ENCODE measurements at regions not wholly inside any gene's neighbourhood (a gene's known extent, or its start where the extent isn't known, plus 50 kb on each side); places are given as distances from the start of the nearest gene placed in this dataset.
A peak's percentile ranks its signal among the peaks of the same experiment; 100 is the strongest.

DNA sequence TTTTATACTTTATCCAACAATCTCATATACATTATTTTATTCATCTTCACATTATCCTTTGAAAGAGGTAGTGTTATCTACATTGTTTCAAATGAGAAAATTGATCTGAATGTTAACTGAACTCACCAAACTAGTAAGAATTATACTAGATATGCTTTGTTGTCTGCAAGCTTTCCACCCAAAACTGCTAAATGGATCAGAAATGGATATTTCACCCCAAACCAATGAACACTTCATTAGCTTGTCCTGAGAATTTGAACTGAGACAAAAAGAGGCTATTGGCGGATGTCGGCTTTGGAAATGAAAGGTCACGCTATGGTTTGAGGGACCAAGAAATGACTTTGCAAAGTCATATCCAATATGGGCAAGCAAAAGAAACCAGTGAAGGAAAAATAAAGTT lies 201.9 kb upstream of the TRPM3 start:
- no peaks in the 10 kb centered on the region for H3K36me3 ChIP-seq (ENCODE audit: insufficient read depth)
- no peaks in the 10 kb centered on the region for H3K4me1 ChIP-seq (ENCODE audit: low read depth, poor library complexity, severe bottlenecking)
- H3K79me2 ChIP-seq (ENCODE audit: insufficient read depth, low read depth): no peaks in the 10 kb centered on the region
- H3K27me3 ChIP-seq (ENCODE audit: insufficient read depth, low read depth): no peaks in the 10 kb centered on the region
- no peaks in the 10 kb centered on the region for H4K20me1 ChIP-seq (ENCODE audit: insufficient read depth)
- TF ChIP-seq, protein P1, sequence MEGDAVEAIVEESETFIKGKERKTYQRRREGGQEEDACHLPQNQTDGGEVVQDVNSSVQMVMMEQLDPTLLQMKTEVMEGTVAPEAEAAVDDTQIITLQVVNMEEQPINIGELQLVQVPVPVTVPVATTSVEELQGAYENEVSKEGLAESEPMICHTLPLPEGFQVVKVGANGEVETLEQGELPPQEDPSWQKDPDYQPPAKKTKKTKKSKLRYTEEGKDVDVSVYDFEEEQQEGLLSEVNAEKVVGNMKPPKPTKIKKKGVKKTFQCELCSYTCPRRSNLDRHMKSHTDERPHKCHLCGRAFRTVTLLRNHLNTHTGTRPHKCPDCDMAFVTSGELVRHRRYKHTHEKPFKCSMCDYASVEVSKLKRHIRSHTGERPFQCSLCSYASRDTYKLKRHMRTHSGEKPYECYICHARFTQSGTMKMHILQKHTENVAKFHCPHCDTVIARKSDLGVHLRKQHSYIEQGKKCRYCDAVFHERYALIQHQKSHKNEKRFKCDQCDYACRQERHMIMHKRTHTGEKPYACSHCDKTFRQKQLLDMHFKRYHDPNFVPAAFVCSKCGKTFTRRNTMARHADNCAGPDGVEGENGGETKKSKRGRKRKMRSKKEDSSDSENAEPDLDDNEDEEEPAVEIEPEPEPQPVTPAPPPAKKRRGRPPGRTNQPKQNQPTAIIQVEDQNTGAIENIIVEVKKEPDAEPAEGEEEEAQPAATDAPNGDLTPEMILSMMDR (conservative IDR thresholded peaks at IDR 0.05; ENCODE audit: low read depth, low read length): no peak
- H3K4me3 ChIP-seq (IDR thresholded peaks at IDR 0.05; ENCODE audit: insufficient read depth, low read depth, low read length): no peak overlapping the region
- no peak overlapping the region for H3K27ac ChIP-seq
- H3K9ac ChIP-seq: no peak overlapping the region
- H3K4me2 ChIP-seq: no peak overlapping the region
- no peak overlapping the region for H2AFZ ChIP-seq (ENCODE audit: low read depth)

DNA sequence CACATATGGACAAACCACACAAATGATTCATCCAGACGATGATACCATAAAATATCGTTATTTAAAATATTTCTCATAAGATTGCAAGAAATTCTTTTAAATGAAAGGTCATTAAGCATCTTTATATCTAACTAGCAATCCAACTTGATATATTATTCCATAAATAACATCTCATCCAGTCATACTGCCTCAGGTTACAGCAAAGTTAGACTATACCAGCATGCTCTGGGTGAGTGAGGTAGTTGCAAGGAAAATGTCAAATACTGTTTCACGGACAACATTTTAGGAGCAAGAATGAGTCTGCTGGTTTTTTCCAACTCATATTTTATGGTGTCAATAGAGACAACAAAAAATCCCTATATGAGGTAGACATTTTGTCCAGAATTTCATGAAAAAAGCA lies 200.9 kb upstream of the TRPM3 start:
- TF ChIP-seq, protein P1 (conservative IDR thresholded peaks at IDR 0.05; ENCODE audit: low read depth, low read length): no peak
- Histone ChIP-seq H3K79me2 (ENCODE audit: insufficient read depth, low read depth) (no peaks in the 10 kb centered on the region), H3K4me3 (IDR thresholded peaks at IDR 0.05; ENCODE audit: insufficient read depth, low read depth, low read length) (no peak overlapping the region), H3K27ac (no peak overlapping the region), H3K36me3 (ENCODE audit: insufficient read depth) (no peaks in the 10 kb centered on the region), H3K9ac (no peak overlapping the region), H3K4me1 (ENCODE audit: low read depth, poor library complexity, severe bottlenecking) (no peaks in the 10 kb centered on the region), H4K20me1 (ENCODE audit: insufficient read depth) (no peaks in the 10 kb centered on the region), H2AFZ (ENCODE audit: low read depth) (no peak overlapping the region), H3K27me3 (ENCODE audit: insufficient read depth, low read depth) (no peaks in the 10 kb centered on the region), H3K4me2 (no peak overlapping the region)

DNA sequence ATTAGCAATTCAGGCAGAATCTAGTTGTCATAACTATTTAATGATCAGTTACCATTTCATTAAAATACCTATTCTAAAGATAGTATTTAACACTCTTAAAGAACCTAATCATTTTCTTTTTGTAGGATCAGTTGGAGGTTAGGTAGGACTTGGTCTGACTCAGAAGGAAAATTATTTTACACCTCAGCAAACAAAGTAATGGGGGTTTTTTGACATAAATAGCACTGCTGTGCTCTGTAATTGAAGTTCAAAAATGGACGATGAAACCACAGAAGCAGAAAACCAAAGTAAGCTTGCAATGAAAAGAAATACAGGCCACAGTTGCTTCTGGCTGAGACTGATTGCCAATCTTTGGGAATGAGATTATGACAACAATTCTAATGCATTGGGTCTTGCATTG lies 187.0 kb upstream of the TRPM3 start:
- Histone ChIP-seq H3K36me3 (ENCODE audit: insufficient read depth) (no peaks in the 10 kb centered on the region), H3K27ac (no peak overlapping the region), H3K4me3 (IDR thresholded peaks at IDR 0.05; ENCODE audit: insufficient read depth, low read depth, low read length) (no peak overlapping the region), H3K4me1 (ENCODE audit: low read depth, poor library complexity, severe bottlenecking) (peaks cover 5% of the 10 kb centered on the region), H4K20me1 (ENCODE audit: insufficient read depth) (no peaks in the 10 kb centered on the region), H3K27me3 (ENCODE audit: insufficient read depth, low read depth) (no peaks in the 10 kb centered on the region), H3K9ac (no peak overlapping the region), H2AFZ (ENCODE audit: low read depth) (no peak overlapping the region), H3K79me2 (ENCODE audit: insufficient read depth, low read depth) (no peaks in the 10 kb centered on the region), H3K4me2 (0 out of 2 replicates have a peak overlapping the region, but pooled peaks have one; percentile 11)
- TF ChIP-seq, protein P1 (conservative IDR thresholded peaks at IDR 0.05; ENCODE audit: low read depth, low read length): no peak

DNA sequence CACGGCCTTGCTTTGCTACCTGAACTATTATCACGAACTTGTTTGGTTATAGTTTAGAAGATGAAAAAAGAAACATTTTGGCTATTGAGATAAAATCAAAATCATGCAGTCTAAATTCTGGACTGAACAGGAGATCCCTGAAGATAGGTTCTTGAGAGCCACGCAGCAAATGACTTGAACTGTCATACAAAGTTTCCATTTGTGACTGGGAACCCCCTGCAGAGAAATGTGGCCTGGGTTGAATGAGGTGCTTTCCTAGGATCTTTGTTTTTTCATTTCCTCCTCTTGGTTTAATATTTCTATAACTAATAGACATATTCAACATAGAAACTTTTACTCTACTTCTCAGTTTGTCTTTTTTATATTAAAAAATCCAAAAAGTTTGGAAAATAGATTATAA lies 184.7 kb upstream of the TRPM3 start:
- peaks cover 5% of the 10 kb centered on the region for H3K4me1 ChIP-seq (ENCODE audit: low read depth, poor library complexity, severe bottlenecking)
- H3K9ac ChIP-seq: no peak overlapping the region
- H3K36me3 ChIP-seq (ENCODE audit: insufficient read depth): no peaks in the 10 kb centered on the region
- no peak overlapping the region for H2AFZ ChIP-seq (ENCODE audit: low read depth)
- H3K4me3 ChIP-seq (IDR thresholded peaks at IDR 0.05; ENCODE audit: insufficient read depth, low read depth, low read length): no peak overlapping the region
- H3K27ac ChIP-seq: no peak overlapping the region
- H3K27me3 ChIP-seq (ENCODE audit: insufficient read depth, low read depth): no peaks in the 10 kb centered on the region
- no peaks in the 10 kb centered on the region for H4K20me1 ChIP-seq (ENCODE audit: insufficient read depth)
- TF ChIP-seq, protein P1 (conservative IDR thresholded peaks at IDR 0.05; ENCODE audit: low read depth, low read length): no peak
- no peak overlapping the region for H3K4me2 ChIP-seq
- no peaks in the 10 kb centered on the region for H3K79me2 ChIP-seq (ENCODE audit: insufficient read depth, low read depth)
